Panc1 (cell line): ENCODE measurements at regions not wholly inside any gene's neighbourhood (a gene's known extent, or its start where the extent isn't known, plus 50 kb on each side); places are given as distances from the start of the nearest gene placed in this dataset.

Source experiments
- CTCF ChIP-seq: fragments of 450-650 bp; IDR thresholded peaks from 2 replicates; pipeline ENCODE4 v1.5.1; 2017; ENCODE audit warnings: mild to moderate bottlenecking
- POLR2AphosphoS5 ChIP-seq: IDR thresholded peaks from 2 replicates; pipeline ENCODE4 v1.6.1; 2012; ENCODE audit warnings: mild to moderate bottlenecking, low read depth, low read length, moderate library complexity
- TCF7L2 ChIP-seq: IDR thresholded peaks from 2 replicates; pipeline ENCODE4 v1.6.1; 2011; ENCODE audit warnings: mild to moderate bottlenecking, low read depth, low read length, inconsistent platforms
- TF ChIP-seq, protein P1 (sequence below), 2 experiments: IDR thresholded peaks; 2 replicates each; pipeline ENCODE4 v1.6.1; 2011 to 2012; ENCODE audit warnings: low read depth in 2 of 2, control low read depth in 1 of 2, low read length in 1 of 2, mild to moderate bottlenecking in 1 of 2, moderate library complexity in 1 of 2; ENCODE audit not compliant: insufficient read depth in 1 of 2

DNA sequence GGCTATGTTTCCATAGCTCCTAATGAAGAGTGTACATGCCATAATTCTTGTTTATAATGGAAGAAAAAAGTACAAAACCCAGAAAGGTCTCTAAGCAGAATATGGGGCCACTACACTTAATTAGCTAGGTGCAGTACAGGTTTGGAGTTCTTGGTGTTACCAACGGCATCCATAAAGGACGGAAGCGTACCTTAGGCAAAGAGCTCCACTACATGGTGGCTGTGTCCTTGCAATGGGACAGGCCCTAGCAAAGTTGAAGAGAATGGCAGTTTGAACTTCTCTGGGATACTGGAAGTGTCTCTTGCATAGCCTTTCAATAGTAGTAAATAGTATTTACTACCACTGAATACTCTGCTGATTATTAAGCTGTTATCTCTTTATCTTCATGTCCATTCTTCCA lies 371.7 kb upstream of the MMS22L start:
- no peak for TF ChIP-seq CTCF
- TF ChIP-seq POLR2AphosphoS5 = no peak
- TF ChIP-seq, protein P1, sequence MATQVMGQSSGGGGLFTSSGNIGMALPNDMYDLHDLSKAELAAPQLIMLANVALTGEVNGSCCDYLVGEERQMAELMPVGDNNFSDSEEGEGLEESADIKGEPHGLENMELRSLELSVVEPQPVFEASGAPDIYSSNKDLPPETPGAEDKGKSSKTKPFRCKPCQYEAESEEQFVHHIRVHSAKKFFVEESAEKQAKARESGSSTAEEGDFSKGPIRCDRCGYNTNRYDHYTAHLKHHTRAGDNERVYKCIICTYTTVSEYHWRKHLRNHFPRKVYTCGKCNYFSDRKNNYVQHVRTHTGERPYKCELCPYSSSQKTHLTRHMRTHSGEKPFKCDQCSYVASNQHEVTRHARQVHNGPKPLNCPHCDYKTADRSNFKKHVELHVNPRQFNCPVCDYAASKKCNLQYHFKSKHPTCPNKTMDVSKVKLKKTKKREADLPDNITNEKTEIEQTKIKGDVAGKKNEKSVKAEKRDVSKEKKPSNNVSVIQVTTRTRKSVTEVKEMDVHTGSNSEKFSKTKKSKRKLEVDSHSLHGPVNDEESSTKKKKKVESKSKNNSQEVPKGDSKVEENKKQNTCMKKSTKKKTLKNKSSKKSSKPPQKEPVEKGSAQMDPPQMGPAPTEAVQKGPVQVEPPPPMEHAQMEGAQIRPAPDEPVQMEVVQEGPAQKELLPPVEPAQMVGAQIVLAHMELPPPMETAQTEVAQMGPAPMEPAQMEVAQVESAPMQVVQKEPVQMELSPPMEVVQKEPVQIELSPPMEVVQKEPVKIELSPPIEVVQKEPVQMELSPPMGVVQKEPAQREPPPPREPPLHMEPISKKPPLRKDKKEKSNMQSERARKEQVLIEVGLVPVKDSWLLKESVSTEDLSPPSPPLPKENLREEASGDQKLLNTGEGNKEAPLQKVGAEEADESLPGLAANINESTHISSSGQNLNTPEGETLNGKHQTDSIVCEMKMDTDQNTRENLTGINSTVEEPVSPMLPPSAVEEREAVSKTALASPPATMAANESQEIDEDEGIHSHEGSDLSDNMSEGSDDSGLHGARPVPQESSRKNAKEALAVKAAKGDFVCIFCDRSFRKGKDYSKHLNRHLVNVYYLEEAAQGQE (IDR thresholded peaks at IDR 0.05; ENCODE audit: insufficient read depth in 1 of 2, low read depth in 2 of 2, low read length in 1 of 2) = no peak
- no peak for TF ChIP-seq TCF7L2
